HFFc6 (cell line): ENCODE measurements at regions not wholly inside any gene's neighbourhood (a gene's known extent, or its start where the extent isn't known, plus 50 kb on each side); places are given as distances from the start of the nearest gene placed in this dataset.

Source experiments
- DNase-seq: peaks from one replicate; pipeline ENCODE4 v3.0.0-alpha.2; 2018
- H3K27ac Mint-ChIP-seq: 2 replicates; pipeline ENCODE4 v1.8.0; 2020; ENCODE audit warnings: mild to moderate bottlenecking, mixed read lengths
- H3K27me3 Mint-ChIP-seq: 2 replicates; pipeline ENCODE4 v1.8.0; 2021; ENCODE audit warnings: mild to moderate bottlenecking, moderate library complexity, mixed read lengths; ENCODE audit not compliant: insufficient read depth
- H3K36me3 Mint-ChIP-seq: 2 replicates; pipeline ENCODE4 v1.8.0; 2021; ENCODE audit warnings: low read depth, mixed read lengths
- H3K4me1 Mint-ChIP-seq: 2 replicates; pipeline ENCODE4 v1.8.0; 2020; ENCODE audit warnings: low read depth, mixed read lengths
- H3K4me3 Mint-ChIP-seq: 2 replicates; pipeline ENCODE4 v1.8.0; 2020; ENCODE audit warnings: mild to moderate bottlenecking, moderate library complexity, mixed read lengths
- H3K9me3 Mint-ChIP-seq: 2 replicates; pipeline ENCODE4 v1.8.0; 2020; ENCODE audit warnings: mild to moderate bottlenecking, mixed read lengths
- CTCF ChIP-seq: fragments of 200-600 bp; sonication (generic); IDR thresholded peaks from 2 replicates; pipeline ENCODE4 v1.5.0; 2021; ENCODE audit warnings: antibody characterized with exemption, mild to moderate bottlenecking

GRCh38 chr13:89783221-89783755, 1564.2 kb upstream of the MIR17HG start:
- no peaks in the 10 kb centered on the region for H3K36me3 Mint-ChIP-seq
- no peak overlapping the region for H3K4me3 Mint-ChIP-seq
- TF ChIP-seq CTCF, result no peak

GRCh38 chr13:89784161-89784809, 1563.2 kb upstream of the MIR17HG start:
- no peak for TF ChIP-seq CTCF
- no peak overlapping the region for H3K4me3 Mint-ChIP-seq
- H3K27me3 Mint-ChIP-seq, result no peaks in the 10 kb centered on the region
- no peak for DNase-seq
- peaks cover 12% of the 10 kb centered on the region; the same call in 1 of the 2 replicates for H3K9me3 Mint-ChIP-seq
- no peaks in the 10 kb centered on the region for H3K36me3 Mint-ChIP-seq
- no peaks in the 10 kb centered on the region for H3K4me1 Mint-ChIP-seq
- H3K27ac Mint-ChIP-seq, result no peak overlapping the region

More at GRCh38 chr13:89783221-89783755, 1564.2 kb upstream of the MIR17HG start:
- Mint-ChIP-seq H3K4me1 (no peaks in the 10 kb centered on the region), H3K27ac (no peak overlapping the region), H3K9me3 (peaks cover 12% of the 10 kb centered on the region; the same call in 1 of the 2 replicates), H3K27me3 (no peaks in the 10 kb centered on the region)
- DNase-seq, result no peak

GRCh38 chr13:89786531-89786930, 1561.0 kb upstream of the MIR17HG start:
- DNase-seq, result no peak
- no peak for TF ChIP-seq CTCF
- no peak overlapping the region for H3K4me3 Mint-ChIP-seq
- no peak overlapping the region for H3K27ac Mint-ChIP-seq
- H3K4me1 Mint-ChIP-seq, result no peaks in the 10 kb centered on the region
- peaks cover 18% of the 10 kb centered on the region for H3K9me3 Mint-ChIP-seq
- no peaks in the 10 kb centered on the region for H3K36me3 Mint-ChIP-seq
- no peaks in the 10 kb centered on the region for H3K27me3 Mint-ChIP-seq

GRCh38 chr13:89790696-89791095, 1556.8 kb upstream of the MIR17HG start:
- no peak for DNase-seq
- Mint-ChIP-seq H3K27me3 (no peaks in the 10 kb centered on the region), H3K4me3 (no peak overlapping the region), H3K9me3 (peaks cover 17% of the 10 kb centered on the region), H3K27ac (no peak overlapping the region), H3K4me1 (no peaks in the 10 kb centered on the region), H3K36me3 (no peaks in the 10 kb centered on the region)
- TF ChIP-seq CTCF, result no peak

DNA sequence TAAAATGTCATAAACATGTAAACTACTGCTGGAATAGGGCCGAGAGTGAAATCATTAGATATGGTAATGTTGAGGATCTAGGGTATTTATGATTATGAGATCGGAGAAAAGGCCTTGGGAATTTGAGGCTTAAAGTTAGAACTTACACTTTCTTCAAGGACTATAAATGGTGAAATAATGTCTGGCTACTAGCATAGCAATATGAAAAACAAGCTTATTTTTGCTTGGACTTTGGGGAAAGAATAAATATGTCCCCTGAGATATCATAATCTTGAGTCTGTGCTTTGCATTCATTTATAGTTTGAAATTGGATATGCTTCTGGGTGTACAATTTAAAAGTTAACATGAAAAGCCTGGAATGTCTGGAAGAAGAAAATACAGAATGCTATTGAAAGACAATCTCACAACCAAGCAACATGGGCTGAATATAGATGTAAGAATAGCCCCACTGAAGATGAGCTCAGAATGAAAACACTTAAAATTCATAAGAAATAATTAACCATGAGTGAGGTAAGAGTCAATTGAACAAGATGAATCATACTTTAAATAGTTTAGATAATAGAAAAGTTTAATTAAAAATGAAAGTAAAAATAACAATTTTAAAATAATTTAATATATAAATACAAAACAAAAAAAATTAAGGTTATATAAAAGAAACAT, 1555.4 kb upstream of the MIR17HG start:
- Mint-ChIP-seq H3K9me3 (peaks cover 13% of the 10 kb centered on the region), H3K36me3 (no peaks in the 10 kb centered on the region), H3K4me1 (no peaks in the 10 kb centered on the region), H3K27me3 (no peaks in the 10 kb centered on the region), H3K4me3 (no peak overlapping the region), H3K27ac (no peak overlapping the region)
- no peak for TF ChIP-seq CTCF
- DNase-seq, result no peak
